ENCODE measurements at regions not wholly inside any gene's neighbourhood (a gene's known extent, or its start where the extent isn't known, plus 50 kb on each side); places are given as distances from the start of the nearest gene placed in this dataset.
"Not testable (repeated sequence)": the region's sequence is repeated elsewhere in the genome, so short reads cannot be mapped to it uniquely, and the experiment has no call there.

GRCh38 chr16:18148132-18148531 lies 188.4 kb downstream of the NPIPA8 start:
- not testable (repeated sequence) for DNase-seq (ENCODE audit: low read depth)

GRCh38 chr16:18146601-18147142 lies 189.9 kb downstream of the NPIPA8 start:
- DNase-seq (ENCODE audit: low read depth) = not testable (repeated sequence)

- DNase-seq (ENCODE audit: low read depth) = not testable (repeated sequence)
Observed at GRCh38 chr16:18142066-18142465, 194.5 kb downstream of the NPIPA8 start.

- not testable (repeated sequence) for DNase-seq (ENCODE audit: low read depth)
Observed at GRCh38 chr16:18136288-18136687, 200.2 kb downstream of the NPIPA8 start.

- DNase-seq (ENCODE audit: low read depth) = not testable (repeated sequence)
Observed at GRCh38 chr16:18135024-18135423, 201.5 kb downstream of the NPIPA8 start.

- DNase-seq (ENCODE audit: low read depth) = not testable (repeated sequence)
Observed at GRCh38 chr16:18131587-18131986, 204.9 kb downstream of the NPIPA8 start.

- not testable (repeated sequence) for DNase-seq (ENCODE audit: low read depth)
Observed at GRCh38 chr16:18130478-18131120, 205.9 kb downstream of the NPIPA8 start.

- DNase-seq (ENCODE audit: low read depth) = not testable (repeated sequence)
Observed at GRCh38 chr16:18127033-18127432, 209.5 kb downstream of the NPIPA8 start.

GRCh38 chr16:18119092-18119491 lies 217.4 kb downstream of the NPIPA8 start:
- DNase-seq (ENCODE audit: low read depth) = not testable (repeated sequence)

GRCh38 chr16:18118684-18119083 lies 217.9 kb downstream of the NPIPA8 start:
- DNase-seq (ENCODE audit: low read depth) = not testable (repeated sequence)

GRCh38 chr16:18118071-18118470 lies 218.5 kb downstream of the NPIPA8 start:
- DNase-seq (ENCODE audit: low read depth) = not testable (repeated sequence)

GRCh38 chr16:18104412-18104811 lies 232.1 kb downstream of the NPIPA8 start:
- not testable (repeated sequence) for DNase-seq (ENCODE audit: low read depth)

GRCh38 chr16:18101077-18101476 lies 235.5 kb downstream of the NPIPA8 start:
- not testable (repeated sequence) for DNase-seq (ENCODE audit: low read depth)

- not testable (repeated sequence) for DNase-seq (ENCODE audit: low read depth)
Observed at GRCh38 chr16:18092605-18093004, 243.9 kb downstream of the NPIPA8 start.

- not testable (repeated sequence) for DNase-seq (ENCODE audit: low read depth)
Observed at GRCh38 chr16:18080658-18081363, 255.7 kb downstream of the NPIPA8 start.

GRCh38 chr16:18077910-18078309 lies 258.6 kb downstream of the NPIPA8 start:
- DNase-seq (ENCODE audit: low read depth) = not testable (repeated sequence)

GRCh38 chr16:18072161-18072560 lies 264.4 kb downstream of the NPIPA8 start:
- DNase-seq (ENCODE audit: low read depth) = no peak

- DNase-seq (ENCODE audit: low read depth) = no peak
Observed at GRCh38 chr16:18069683-18070082, 266.9 kb downstream of the NPIPA8 start.

GRCh38 chr16:18068477-18068876 lies 268.1 kb downstream of the NPIPA8 start:
- no peak for DNase-seq (ENCODE audit: low read depth)

GRCh38 chr16:18062713-18063112 lies 273.8 kb downstream of the NPIPA8 start:
- DNase-seq (ENCODE audit: low read depth) = no peak

- no peak for DNase-seq (ENCODE audit: low read depth)
Observed at GRCh38 chr16:18060351-18060750, 276.2 kb downstream of the NPIPA8 start.

- DNase-seq (ENCODE audit: low read depth) = no peak
Observed at GRCh38 chr16:18059577-18059976, 277.0 kb downstream of the NPIPA8 start.

- DNase-seq (ENCODE audit: low read depth) = no peak
Observed at GRCh38 chr16:18059089-18059488, 277.4 kb downstream of the NPIPA8 start.

All from ELR (cell line).